GM13977 (cell line): ENCODE measurements at regions not wholly inside any gene's neighbourhood (a gene's known extent, or its start where the extent isn't known, plus 50 kb on each side); places are given as distances from the start of the nearest gene placed in this dataset.

Experiments
- DNase-seq: peaks from one replicate; pipeline ENCODE4 v3.0.0; 2012; ENCODE audit warnings: low spot score
- CTCF ChIP-seq: IDR thresholded peaks from 2 replicates; pipeline ENCODE4 v1.5.1; 2012; ENCODE audit warnings: mild to moderate bottlenecking, control low read depth; ENCODE audit not compliant: insufficient read depth; ENCODE audit errors: extremely low read depth, missing control alignments
- in situ Hi-C: fragments of 300-500 bp; cut with MboI; formaldehyde crosslinking; loops from one replicate; pipeline ENCODE4 v1.12.0; 2022; ENCODE audit warnings: low sequenced_read_pairs, low pct_unique_long_range_greater_than_20kb, mixed read lengths, inconsistent platforms; ENCODE audit not compliant: unreplicated experiment

DNA sequence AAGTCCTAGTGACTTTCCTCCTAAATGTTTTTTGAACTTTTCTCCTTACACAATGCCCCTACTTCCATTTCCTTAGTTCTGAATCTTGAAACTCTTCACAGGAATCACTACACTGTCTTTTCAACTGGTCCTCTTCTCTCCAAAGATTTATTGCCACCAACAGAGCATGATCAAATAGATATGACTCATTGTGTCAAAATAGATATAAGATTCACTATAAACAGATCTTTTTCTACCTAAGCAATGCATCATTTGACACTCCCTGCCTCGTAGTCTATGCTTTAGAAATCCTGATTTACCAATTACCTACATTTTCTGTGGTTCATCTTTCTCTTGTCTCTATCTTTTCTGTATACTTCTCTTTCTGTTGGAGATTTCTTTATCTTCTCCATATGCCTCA, 789.6 kb upstream of the SLIT2 start:
- in situ Hi-C loops: no loop called here
- no peak for DNase-seq
- no peak for TF ChIP-seq CTCF

- in situ Hi-C loops: no loop called here
- no peak for DNase-seq
- no peak for TF ChIP-seq CTCF
Observed at GRCh38 chr4:19455850-19456602, 795.7 kb upstream of the SLIT2 start.

- TF ChIP-seq CTCF: no peak
- in situ Hi-C loops: no loop called here
Observed at GRCh38 chr4:19455196-19455595, 796.5 kb upstream of the SLIT2 start.

DNA sequence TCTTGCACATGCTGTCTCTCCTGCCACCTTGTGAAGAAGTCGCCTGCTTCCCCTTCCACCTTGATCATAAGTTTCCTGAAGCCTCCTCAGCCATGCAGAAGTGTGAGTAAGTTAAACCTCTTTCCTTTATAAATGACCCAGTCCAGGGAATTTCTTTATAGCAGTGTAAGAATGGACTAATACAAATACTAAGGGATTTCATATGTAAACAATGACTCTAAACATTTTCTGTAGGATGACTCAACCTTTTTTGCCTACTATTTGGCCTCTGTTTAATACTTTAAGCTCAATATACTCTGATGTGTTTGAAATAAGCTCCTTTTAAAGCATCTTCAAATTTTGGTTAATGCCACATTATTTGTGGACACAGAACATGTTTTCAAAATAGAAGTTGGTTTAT, 813.5 kb upstream of the SLIT2 start:
- in situ Hi-C loops: no loop called here
- TF ChIP-seq CTCF: no peak
- DNase-seq: no peak

More at GRCh38 chr4:19455196-19455595, 796.5 kb upstream of the SLIT2 start:
- DNase-seq: no peak

GRCh38 chr4:19437008-19437407, 814.7 kb upstream of the SLIT2 start:
- no peak for TF ChIP-seq CTCF
- DNase-seq: no peak
- in situ Hi-C loops: no loop called here

- no peak for DNase-seq
- TF ChIP-seq CTCF: no peak
- in situ Hi-C loops: no loop called here
Observed at GRCh38 chr4:19429684-19430083, 822.0 kb upstream of the SLIT2 start.

DNA sequence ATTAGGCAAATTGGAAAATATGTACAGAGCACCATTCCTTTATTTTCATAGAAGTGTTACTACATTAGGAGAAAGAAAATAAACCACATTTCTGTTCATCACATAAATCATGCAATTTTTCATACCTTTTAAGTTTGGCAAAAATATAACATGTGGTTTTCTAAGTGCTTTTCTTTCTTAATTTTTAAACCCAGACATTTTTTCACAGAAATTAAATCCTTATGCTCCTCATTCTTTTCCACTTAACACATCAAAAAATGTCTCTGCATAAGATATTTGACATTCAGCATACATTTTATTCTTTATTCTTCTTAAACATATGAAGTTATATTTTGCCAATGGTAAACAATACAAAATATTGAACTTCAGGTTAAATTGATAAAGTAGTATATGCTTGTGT, 826.6 kb upstream of the SLIT2 start:
- in situ Hi-C loops: no loop called here
- no peak for DNase-seq
- TF ChIP-seq CTCF: no peak
